SK-N-SH treated with all-trans-retinoic acid at 6 μM for 48 hours (cell line): ENCODE measurements at regions not wholly inside any gene's neighbourhood (a gene's known extent, or its start where the extent isn't known, plus 50 kb on each side); places are given as distances from the start of the nearest gene placed in this dataset.

Source experiments
- ARNTL ChIP-seq: fragments of 450-650 bp; formaldehyde crosslinking; IDR thresholded peaks from 2 replicates; pipeline ENCODE4 v1.5.0; 2020; ENCODE audit warnings: low read depth, mild to moderate bottlenecking, moderate library complexity, borderline replicate concordance
- BACH2 ChIP-seq: fragments of 250-450 bp; sonication (Bioruptor Pico); IDR thresholded peaks from 2 replicates; pipeline ENCODE4 v1.9.0; 2021; ENCODE audit warnings: mild to moderate bottlenecking, borderline replicate concordance
- CSDC2 ChIP-seq: fragments of 250-450 bp; sonication (Bioruptor Pico); IDR thresholded peaks from 2 replicates; pipeline ENCODE4 v1.5.0; 2020; ENCODE audit warnings: mild to moderate bottlenecking, moderate library complexity
- OSR1 ChIP-seq: fragments of 250-450 bp; sonication (Bioruptor Pico); IDR thresholded peaks from 2 replicates; pipeline ENCODE4 v1.8.0; 2022; ENCODE audit warnings: moderate library complexity, mild to moderate bottlenecking, inconsistent platforms
- RARB ChIP-seq: fragments of 250-450 bp; sonication (Bioruptor Pico); IDR thresholded peaks from 2 replicates; pipeline ENCODE4 v1.8.0; 2021; ENCODE audit warnings: mild to moderate bottlenecking, moderate library complexity
- TOX ChIP-seq: fragments of 250-450 bp; sonication (Bioruptor Pico); IDR thresholded peaks from 2 replicates; pipeline ENCODE4 v1.8.0; 2021; ENCODE audit warnings: mild to moderate bottlenecking, moderate library complexity, borderline replicate concordance
- ZC3H10 ChIP-seq: fragments of 250-450 bp; sonication (Bioruptor Pico); IDR thresholded peaks from 2 replicates; pipeline ENCODE4 v1.5.1; 2021; ENCODE audit warnings: mild to moderate bottlenecking, moderate library complexity
- ZFP3 ChIP-seq: fragments of 250-450 bp; sonication (Bioruptor Pico); IDR thresholded peaks from 2 replicates; pipeline ENCODE4 v1.5.0; 2020; ENCODE audit warnings: mild to moderate bottlenecking, moderate library complexity
- ZFP30 ChIP-seq: fragments of 450-650 bp; formaldehyde crosslinking; IDR thresholded peaks from 2 replicates; pipeline ENCODE4 v1.5.0; 2022; ENCODE audit warnings: mild to moderate bottlenecking, moderate library complexity
- ZNF8 ChIP-seq: fragments of 450-650 bp; formaldehyde crosslinking; IDR thresholded peaks from 2 replicates; pipeline ENCODE4 v1.5.0; 2020; ENCODE audit warnings: mild to moderate bottlenecking, moderate library complexity
- TF ChIP-seq, protein P1 (sequence below): fragments of 250-450 bp; sonication (Bioruptor Pico); IDR thresholded peaks from 2 replicates; pipeline ENCODE4 v1.8.0; 2021; ENCODE audit warnings: low read depth, mild to moderate bottlenecking, moderate library complexity, borderline replicate concordance
- TF ChIP-seq, protein P2 (sequence below): fragments of 250-450 bp; sonication (Bioruptor Pico); IDR thresholded peaks from 2 replicates; pipeline ENCODE4 v1.8.0; 2020; ENCODE audit warnings: mild to moderate bottlenecking, moderate library complexity, borderline replicate concordance
- TF ChIP-seq, protein P3 (sequence below): fragments of 250-450 bp; sonication (Bioruptor Pico); IDR thresholded peaks from 2 replicates; pipeline ENCODE4 v1.5.0; 2020; ENCODE audit warnings: mild to moderate bottlenecking, moderate library complexity
- TF ChIP-seq, protein P4 (sequence below): fragments of 250-450 bp; sonication (Bioruptor Pico); IDR thresholded peaks from 2 replicates; pipeline ENCODE4 v1.5.1; 2021; ENCODE audit warnings: mild to moderate bottlenecking, moderate library complexity

DNA sequence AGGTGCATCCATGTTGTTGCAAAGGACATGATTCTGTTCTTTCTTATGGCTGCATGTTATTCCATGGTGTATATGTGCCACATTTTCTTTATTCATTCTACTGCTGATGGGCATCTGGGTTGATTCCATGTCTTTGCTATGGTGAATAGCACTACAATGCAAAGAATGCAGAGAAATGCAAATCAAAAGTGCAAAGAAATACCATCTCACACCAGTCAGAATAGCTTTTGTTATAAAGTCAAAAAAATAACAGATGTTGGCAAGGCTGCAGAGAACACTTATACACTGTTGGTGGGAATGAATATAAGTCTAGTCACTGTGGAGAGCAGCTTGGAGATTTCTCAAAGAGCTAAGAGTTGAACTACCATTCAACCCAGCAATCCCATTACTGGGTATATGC lies 99.2 kb downstream of the DHRS2 start:
- TF ChIP-seq ZFP3 (CRISPR knock-in tag) (no peak), ARNTL (no peak), BACH2 (CRISPR knock-in tag) (no peak), RARB (CRISPR knock-in tag) (no peak), ZNF8 (CRISPR knock-in tag) (no peak), ZFP30 (no peak), OSR1 (CRISPR knock-in tag) (no peak), TOX (CRISPR knock-in tag) (no peak), CSDC2 (CRISPR knock-in tag) (no peak), ZC3H10 (CRISPR knock-in tag) (no peak)
- TF ChIP-seq, protein P1, sequence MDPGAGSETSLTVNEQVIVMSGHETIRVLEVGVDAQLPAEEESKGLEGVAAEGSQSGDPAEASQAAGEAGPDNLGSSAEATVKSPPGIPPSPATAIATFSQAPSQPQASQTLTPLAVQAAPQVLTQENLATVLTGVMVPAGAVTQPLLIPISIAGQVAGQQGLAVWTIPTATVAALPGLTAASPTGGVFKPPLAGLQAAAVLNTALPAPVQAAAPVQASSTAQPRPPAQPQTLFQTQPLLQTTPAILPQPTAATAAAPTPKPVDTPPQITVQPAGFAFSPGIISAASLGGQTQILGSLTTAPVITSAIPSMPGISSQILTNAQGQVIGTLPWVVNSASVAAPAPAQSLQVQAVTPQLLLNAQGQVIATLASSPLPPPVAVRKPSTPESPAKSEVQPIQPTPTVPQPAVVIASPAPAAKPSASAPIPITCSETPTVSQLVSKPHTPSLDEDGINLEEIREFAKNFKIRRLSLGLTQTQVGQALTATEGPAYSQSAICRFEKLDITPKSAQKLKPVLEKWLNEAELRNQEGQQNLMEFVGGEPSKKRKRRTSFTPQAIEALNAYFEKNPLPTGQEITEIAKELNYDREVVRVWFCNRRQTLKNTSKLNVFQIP (CRISPR knock-in tag) = no peak
- TF ChIP-seq, protein P2, sequence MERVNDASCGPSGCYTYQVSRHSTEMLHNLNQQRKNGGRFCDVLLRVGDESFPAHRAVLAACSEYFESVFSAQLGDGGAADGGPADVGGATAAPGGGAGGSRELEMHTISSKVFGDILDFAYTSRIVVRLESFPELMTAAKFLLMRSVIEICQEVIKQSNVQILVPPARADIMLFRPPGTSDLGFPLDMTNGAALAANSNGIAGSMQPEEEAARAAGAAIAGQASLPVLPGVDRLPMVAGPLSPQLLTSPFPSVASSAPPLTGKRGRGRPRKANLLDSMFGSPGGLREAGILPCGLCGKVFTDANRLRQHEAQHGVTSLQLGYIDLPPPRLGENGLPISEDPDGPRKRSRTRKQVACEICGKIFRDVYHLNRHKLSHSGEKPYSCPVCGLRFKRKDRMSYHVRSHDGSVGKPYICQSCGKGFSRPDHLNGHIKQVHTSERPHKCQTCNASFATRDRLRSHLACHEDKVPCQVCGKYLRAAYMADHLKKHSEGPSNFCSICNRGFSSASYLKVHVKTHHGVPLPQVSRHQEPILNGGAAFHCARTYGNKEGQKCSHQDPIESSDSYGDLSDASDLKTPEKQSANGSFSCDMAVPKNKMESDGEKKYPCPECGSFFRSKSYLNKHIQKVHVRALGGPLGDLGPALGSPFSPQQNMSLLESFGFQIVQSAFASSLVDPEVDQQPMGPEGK (CRISPR knock-in tag) = no peak
- TF ChIP-seq, protein P3, sequence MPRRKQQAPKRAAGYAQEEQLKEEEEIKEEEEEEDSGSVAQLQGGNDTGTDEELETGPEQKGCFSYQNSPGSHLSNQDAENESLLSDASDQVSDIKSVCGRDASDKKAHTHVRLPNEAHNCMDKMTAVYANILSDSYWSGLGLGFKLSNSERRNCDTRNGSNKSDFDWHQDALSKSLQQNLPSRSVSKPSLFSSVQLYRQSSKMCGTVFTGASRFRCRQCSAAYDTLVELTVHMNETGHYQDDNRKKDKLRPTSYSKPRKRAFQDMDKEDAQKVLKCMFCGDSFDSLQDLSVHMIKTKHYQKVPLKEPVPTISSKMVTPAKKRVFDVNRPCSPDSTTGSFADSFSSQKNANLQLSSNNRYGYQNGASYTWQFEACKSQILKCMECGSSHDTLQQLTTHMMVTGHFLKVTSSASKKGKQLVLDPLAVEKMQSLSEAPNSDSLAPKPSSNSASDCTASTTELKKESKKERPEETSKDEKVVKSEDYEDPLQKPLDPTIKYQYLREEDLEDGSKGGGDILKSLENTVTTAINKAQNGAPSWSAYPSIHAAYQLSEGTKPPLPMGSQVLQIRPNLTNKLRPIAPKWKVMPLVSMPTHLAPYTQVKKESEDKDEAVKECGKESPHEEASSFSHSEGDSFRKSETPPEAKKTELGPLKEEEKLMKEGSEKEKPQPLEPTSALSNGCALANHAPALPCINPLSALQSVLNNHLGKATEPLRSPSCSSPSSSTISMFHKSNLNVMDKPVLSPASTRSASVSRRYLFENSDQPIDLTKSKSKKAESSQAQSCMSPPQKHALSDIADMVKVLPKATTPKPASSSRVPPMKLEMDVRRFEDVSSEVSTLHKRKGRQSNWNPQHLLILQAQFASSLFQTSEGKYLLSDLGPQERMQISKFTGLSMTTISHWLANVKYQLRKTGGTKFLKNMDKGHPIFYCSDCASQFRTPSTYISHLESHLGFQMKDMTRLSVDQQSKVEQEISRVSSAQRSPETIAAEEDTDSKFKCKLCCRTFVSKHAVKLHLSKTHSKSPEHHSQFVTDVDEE (CRISPR knock-in tag) = no peak
- TF ChIP-seq, protein P4, sequence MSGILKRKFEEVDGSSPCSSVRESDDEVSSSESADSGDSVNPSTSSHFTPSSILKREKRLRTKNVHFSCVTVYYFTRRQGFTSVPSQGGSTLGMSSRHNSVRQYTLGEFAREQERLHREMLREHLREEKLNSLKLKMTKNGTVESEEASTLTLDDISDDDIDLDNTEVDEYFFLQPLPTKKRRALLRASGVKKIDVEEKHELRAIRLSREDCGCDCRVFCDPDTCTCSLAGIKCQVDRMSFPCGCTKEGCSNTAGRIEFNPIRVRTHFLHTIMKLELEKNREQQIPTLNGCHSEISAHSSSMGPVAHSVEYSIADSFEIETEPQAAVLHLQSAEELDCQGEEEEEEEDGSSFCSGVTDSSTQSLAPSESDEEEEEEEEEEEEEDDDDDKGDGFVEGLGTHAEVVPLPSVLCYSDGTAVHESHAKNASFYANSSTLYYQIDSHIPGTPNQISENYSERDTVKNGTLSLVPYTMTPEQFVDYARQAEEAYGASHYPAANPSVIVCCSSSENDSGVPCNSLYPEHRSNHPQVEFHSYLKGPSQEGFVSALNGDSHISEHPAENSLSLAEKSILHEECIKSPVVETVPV (CRISPR knock-in tag) = no peak
